Liver (tissue), 8 donors: ENCODE measurements at regions not wholly inside any gene's neighbourhood (a gene's known extent, or its start where the extent isn't known, plus 50 kb on each side); places are given as distances from the start of the nearest gene placed in this dataset.

Experiments
- DNase-seq: peaks from one replicate; pipeline ENCODE4 v3.0.0-alpha.2; 2017; ENCODE audit warnings: low spot score
- H3K27ac ChIP-seq, 2 donors: one replicate each; pipeline ENCODE4 v1.7.0; 2013; ENCODE audit warnings: inconsistent platforms in 2 of 2, low read length in 2 of 2, control low read depth in 1 of 2, low read depth in 1 of 2, mild to moderate bottlenecking in 1 of 2
- H3K27me3 ChIP-seq, 4 donors: one replicate each; pipeline versions ENCODE4 v1.6.1 to v1.7.0; 2013; ENCODE audit warnings: low read length in 3 of 4, inconsistent platforms in 1 of 4, mild to moderate bottlenecking in 1 of 4, moderate library complexity in 1 of 4; ENCODE audit not compliant: control insufficient read depth in 4 of 4, insufficient read depth in 4 of 4
- H3K36me3 ChIP-seq, 4 donors: one replicate each; pipeline versions ENCODE4 v1.6.1 to v1.7.0; 2013; ENCODE audit warnings: low read length in 3 of 4, mild to moderate bottlenecking in 3 of 4, low read depth in 1 of 4, moderate library complexity in 1 of 4; ENCODE audit not compliant: control insufficient read depth in 4 of 4, insufficient read depth in 3 of 4
- H3K4me1 ChIP-seq, 4 donors: one replicate each; pipeline versions ENCODE4 v1.6.1 to v1.7.0; 2013; ENCODE audit warnings: low read length in 3 of 4, mild to moderate bottlenecking in 3 of 4, moderate library complexity in 1 of 4; ENCODE audit not compliant: control insufficient read depth in 4 of 4, insufficient read depth in 4 of 4
- H3K4me3 ChIP-seq, 3 donors: one replicate each; pipeline versions ENCODE4 v1.6.1 to v1.7.0; 2013; ENCODE audit warnings: low read length in 3 of 3, control low read depth in 1 of 3, low read depth in 1 of 3, mild to moderate bottlenecking in 1 of 3
- H3K9ac ChIP-seq, 2 donors: one replicate each; pipeline ENCODE4 v1.7.0; 2013; ENCODE audit warnings: low read length in 2 of 2, mild to moderate bottlenecking in 2 of 2, moderate library complexity in 2 of 2, control low read depth in 1 of 2, low read depth in 1 of 2
- H3K9me3 ChIP-seq, 4 donors: one replicate each; pipeline versions ENCODE4 v1.6.1 to v1.7.0; 2013; ENCODE audit warnings: low read length in 3 of 4; ENCODE audit not compliant: control insufficient read depth in 4 of 4
- ATF3 ChIP-seq: IDR thresholded peaks from 2 replicates; pipeline ENCODE4 v1.6.1; 2016; ENCODE audit warnings: antibody characterized with exemption
- CTCF ChIP-seq: fragments of 150-350 bp; IDR thresholded peaks from 2 replicates; pipeline ENCODE4 v1.5.1; 2017; ENCODE audit warnings: improper control_type of control experiment, low read depth, low read length; ENCODE audit not compliant: missing input control
- EGR1 ChIP-seq, 2 donors: IDR thresholded peaks; 2 replicates each; pipeline ENCODE4 v1.6.1; 2016 to 2018; ENCODE audit warnings: antibody characterized with exemption in 2 of 2, low read depth in 2 of 2
- FOXA2 ChIP-seq: IDR thresholded peaks from 2 replicates; pipeline ENCODE4 v1.6.1; 2016; ENCODE audit warnings: antibody characterized with exemption
- GABPA ChIP-seq, 2 donors: IDR thresholded peaks in 1 of 2; conservative IDR thresholded peaks in 1 of 2; 2 replicates each; pipeline ENCODE4 v1.6.1; 2016; ENCODE audit warnings: antibody characterized with exemption in 2 of 2, mild to moderate bottlenecking in 1 of 2, moderate library complexity in 1 of 2
- HNF4A ChIP-seq, 2 donors: conservative IDR thresholded peaks; 2 replicates each; pipeline ENCODE4 v1.6.1; 2016; ENCODE audit warnings: antibody characterized with exemption in 2 of 2, mild to moderate bottlenecking in 2 of 2
- HNF4G ChIP-seq: IDR thresholded peaks from 2 replicates; pipeline ENCODE4 v1.6.1; 2016; ENCODE audit warnings: antibody characterized with exemption
- JUND ChIP-seq, 2 donors: IDR thresholded peaks; 2 replicates each; pipeline ENCODE4 v1.6.1; 2016; ENCODE audit warnings: antibody characterized with exemption in 2 of 2
- MAX ChIP-seq: IDR thresholded peaks from 2 replicates; pipeline ENCODE4 v1.6.1; 2016; ENCODE audit warnings: antibody characterized with exemption
- NR2F2 ChIP-seq: IDR thresholded peaks from 2 replicates; pipeline ENCODE4 v1.6.1; 2016; ENCODE audit warnings: antibody characterized with exemption
- RAD21 ChIP-seq, 2 donors: IDR thresholded peaks; 2 replicates each; pipeline ENCODE4 v1.6.1; 2016; ENCODE audit warnings: antibody characterized with exemption in 2 of 2, mild to moderate bottlenecking in 2 of 2
- REST ChIP-seq: IDR thresholded peaks from 2 replicates; pipeline ENCODE4 v1.6.1; 2016; ENCODE audit warnings: antibody characterized with exemption, mild to moderate bottlenecking
- RXRA ChIP-seq, 2 donors: IDR thresholded peaks; 2 replicates each; pipeline ENCODE4 v1.6.1; 2017 to 2018; ENCODE audit warnings: antibody characterized with exemption in 2 of 2, mild to moderate bottlenecking in 1 of 2
- SP1 ChIP-seq: IDR thresholded peaks from 2 replicates; pipeline ENCODE4 v1.6.1; 2018; ENCODE audit warnings: antibody characterized with exemption, mild to moderate bottlenecking
- TAF1 ChIP-seq: conservative IDR thresholded peaks from 2 replicates; pipeline ENCODE4 v1.6.1; 2016; ENCODE audit warnings: antibody characterized with exemption, mild to moderate bottlenecking
- YY1 ChIP-seq: IDR thresholded peaks from 2 replicates; pipeline ENCODE4 v1.6.1; 2016; ENCODE audit warnings: antibody characterized with exemption, mild to moderate bottlenecking
- WGBS: extraction: QIAGEN DNeasy Blood & Tissue Kit; methylation state at CpG from one replicate; pipeline ENCODE4 v1.1.7; 2013; 5-methylcytosine and 5-hydroxymethylcytosine counted together
- donor health status: healthy.
- donor health status: healthy.
- donor health status: healthy.
- donor health status: healthy.
- donor health status: healthy.

- Histone ChIP-seq H3K27ac (no peak overlapping the region), H3K36me3 (no peaks in the 10 kb centered on the region), H3K4me1 (no peaks in the 10 kb centered on the region), H3K27me3 (no peaks in the 10 kb centered on the region), H3K9ac (no peak overlapping the region), H3K9me3 (no peaks in the 10 kb centered on the region), H3K4me3 (no peak overlapping the region)
- TF ChIP-seq RXRA (IDR thresholded peaks at IDR 0.05): no peak
- TF ChIP-seq FOXA2: no peak
- no peak for TF ChIP-seq HNF4A (conservative IDR thresholded peaks at IDR 0.05)
- TF ChIP-seq RAD21 (IDR thresholded peaks at IDR 0.05): peak; percentile 74 to 82
- TF ChIP-seq HNF4G: no peak
- TF ChIP-seq JUND (IDR thresholded peaks at IDR 0.05): no peak
- peak; percentile 39 for TF ChIP-seq CTCF
- TF ChIP-seq TAF1: no peak
- TF ChIP-seq YY1: no peak
- DNase-seq: no peak
- 64% methylated on average over 5 of the region's 5 CpGs for WGBS
These were observed 122.8 kb upstream of the USP24 start for GRCh38 chr1:55337801-55338447.

GRCh38 chr1:55334797-55335196 is 119.6 kb upstream of the USP24 start:
- Histone ChIP-seq H3K4me1 (no peaks in the 10 kb centered on the region), H3K36me3 (no peaks in the 10 kb centered on the region), H3K27ac (no peak overlapping the region), H3K27me3 (no peaks in the 10 kb centered on the region), H3K9ac (no peak overlapping the region), H3K9me3 (no peaks in the 10 kb centered on the region), H3K4me3 (no peak overlapping the region)
- 96% methylated on average over 6 of the region's 6 CpGs for WGBS
- no peak for DNase-seq
- TF ChIP-seq REST: no peak
- no peak for TF ChIP-seq HNF4G
- TF ChIP-seq YY1: no peak
- TF ChIP-seq GABPA (IDR thresholded peaks at IDR 0.05 in 1 of 2, conservative IDR thresholded peaks at IDR 0.05 in 1 of 2): no peak
- TF ChIP-seq NR2F2: no peak
- TF ChIP-seq JUND (IDR thresholded peaks at IDR 0.05): no peak
- no peak for TF ChIP-seq TAF1
- TF ChIP-seq MAX: no peak
- no peak for TF ChIP-seq RXRA (IDR thresholded peaks at IDR 0.05)
- no peak for TF ChIP-seq ATF3
- TF ChIP-seq RAD21 (IDR thresholded peaks at IDR 0.05): no peak
- TF ChIP-seq SP1: no peak
- no peak for TF ChIP-seq CTCF
- TF ChIP-seq EGR1 (IDR thresholded peaks at IDR 0.05; ENCODE audit: low read depth in 2 of 2): no peak
